ENCODE measurements at regions not wholly inside any gene's neighbourhood (a gene's known extent, or its start where the extent isn't known, plus 50 kb on each side); places are given as distances from the start of the nearest gene placed in this dataset.
"Not testable (repeated sequence)": the region's sequence is repeated elsewhere in the genome, so short reads cannot be mapped to it uniquely, and the experiment has no call there.

DNA sequence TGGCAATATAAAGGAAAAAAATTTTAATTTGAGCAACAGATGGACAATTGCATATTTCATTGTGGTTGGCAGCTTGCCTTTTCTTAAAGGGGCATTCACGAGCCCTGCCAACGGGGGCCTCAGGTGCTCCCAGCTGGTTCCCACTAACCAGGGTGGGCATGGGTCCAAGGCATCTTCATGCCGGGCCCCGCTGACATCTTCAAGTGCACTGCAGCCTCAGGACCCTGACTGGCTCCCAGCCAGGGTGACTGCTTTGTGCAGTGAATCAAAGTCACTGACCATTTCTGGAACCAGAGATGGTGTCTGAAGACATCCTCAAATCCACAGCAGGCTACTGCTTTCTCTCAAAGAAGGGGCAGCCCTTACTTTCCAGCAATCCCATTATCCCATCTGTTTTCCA lies 275.2 kb upstream of the MGMT start:
- H3K9ac ChIP-seq (ENCODE audit: low read length) = no peak overlapping the region
- H3K36me3 ChIP-seq (ENCODE audit: insufficient read depth, low read length) = no peaks in the 10 kb centered on the region
- no peaks in the 10 kb centered on the region for H3K9me3 ChIP-seq (ENCODE audit: low read length)
- H3K27me3 ChIP-seq (ENCODE audit: control insufficient read depth in 1 of 2, insufficient read depth in 2 of 2, low read length in 2 of 2) = no peaks in the 10 kb centered on the region
- no peak overlapping the region for H3K27ac ChIP-seq (ENCODE audit: low read depth, low read length)
- H3K4me3 ChIP-seq (ENCODE audit: low read depth in 1 of 2, low read length in 2 of 2) = no peak overlapping the region
- H3K4me1 ChIP-seq (ENCODE audit: insufficient read depth, low read length) = peaks cover 16% of the 10 kb centered on the region

DNA sequence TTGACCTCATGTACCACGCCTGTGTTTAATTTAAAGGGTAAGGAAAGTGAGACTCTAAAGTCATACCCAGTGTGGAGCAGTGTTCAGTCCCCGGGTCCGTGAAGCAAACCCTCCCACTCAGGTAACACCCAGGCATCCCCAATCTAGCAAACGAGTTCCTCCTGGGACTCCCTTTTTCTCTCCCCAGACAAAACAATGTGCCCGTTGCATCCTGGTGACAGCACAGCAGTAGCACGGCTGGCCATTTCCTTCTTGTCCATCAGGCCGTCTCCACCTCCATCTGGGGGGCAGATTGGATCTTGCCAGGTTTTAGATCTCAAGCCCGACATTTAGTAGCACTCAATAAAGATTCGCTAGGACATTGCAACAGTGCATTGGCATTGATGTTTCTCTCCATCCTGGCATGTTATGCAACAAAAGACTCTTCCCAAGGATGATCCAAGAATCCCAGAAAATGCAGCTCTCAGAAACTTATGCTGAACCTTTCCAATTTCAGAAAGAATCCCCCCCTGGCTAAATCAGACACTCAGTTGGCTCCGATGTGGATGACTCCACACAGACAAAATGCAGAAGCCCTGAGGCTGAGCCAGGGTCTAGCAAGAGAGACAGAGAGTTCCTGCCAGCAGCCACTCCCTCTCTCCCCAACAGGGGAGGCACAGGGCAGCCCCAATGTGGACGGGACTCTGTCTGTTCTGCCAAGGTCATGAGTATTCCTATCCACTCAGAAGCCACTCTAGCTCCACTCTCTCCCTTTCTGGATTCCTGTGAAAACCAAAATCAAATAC lies 274.5 kb upstream of the MGMT start:
- H3K4me1 ChIP-seq (ENCODE audit: insufficient read depth, low read length) = peaks cover 16% of the 10 kb centered on the region
- no peaks in the 10 kb centered on the region for H3K27me3 ChIP-seq (ENCODE audit: control insufficient read depth in 1 of 2, insufficient read depth in 2 of 2, low read length in 2 of 2)
- H3K9me3 ChIP-seq (ENCODE audit: low read length) = no peaks in the 10 kb centered on the region
- H3K27ac ChIP-seq (ENCODE audit: low read depth, low read length) = no peak overlapping the region
- no peak overlapping the region for H3K4me3 ChIP-seq (ENCODE audit: low read depth in 1 of 2, low read length in 2 of 2)
- H3K36me3 ChIP-seq (ENCODE audit: insufficient read depth, low read length) = no peaks in the 10 kb centered on the region
- H3K9ac ChIP-seq (ENCODE audit: low read length) = no peak overlapping the region

- Histone ChIP-seq H3K9me3 (ENCODE audit: low read length) (no peaks in the 10 kb centered on the region), H3K9ac (ENCODE audit: low read length) (no peak overlapping the region), H3K4me3 (ENCODE audit: low read depth in 1 of 2, low read length in 2 of 2) (no peak overlapping the region), H3K27me3 (ENCODE audit: control insufficient read depth in 1 of 2, insufficient read depth in 2 of 2, low read length in 2 of 2) (no peaks in the 10 kb centered on the region), H3K36me3 (ENCODE audit: insufficient read depth, low read length) (no peaks in the 10 kb centered on the region), H3K4me1 (ENCODE audit: insufficient read depth, low read length) (peaks cover 16% of the 10 kb centered on the region), H3K27ac (ENCODE audit: low read depth, low read length) (no peak overlapping the region)
These were observed 273.9 kb upstream of the MGMT start for GRCh38 chr10:129193148-129193547.

- Histone ChIP-seq H3K27ac (ENCODE audit: low read depth, low read length) (no peak overlapping the region), H3K27me3 (ENCODE audit: control insufficient read depth in 1 of 2, insufficient read depth in 2 of 2, low read length in 2 of 2) (no peaks in the 10 kb centered on the region), H3K9me3 (ENCODE audit: low read length) (no peaks in the 10 kb centered on the region), H3K4me3 (ENCODE audit: low read depth in 1 of 2, low read length in 2 of 2) (no peak overlapping the region), H3K9ac (ENCODE audit: low read length) (no peak overlapping the region), H3K4me1 (ENCODE audit: insufficient read depth, low read length) (peaks cover 16% of the 10 kb centered on the region), H3K36me3 (ENCODE audit: insufficient read depth, low read length) (no peaks in the 10 kb centered on the region)
These were observed 272.7 kb upstream of the MGMT start for GRCh38 chr10:129194181-129194870.

GRCh38 chr10:129199826-129200225 lies 267.2 kb upstream of the MGMT start:
- Histone ChIP-seq H3K27ac (ENCODE audit: low read depth, low read length) (no peak overlapping the region), H3K36me3 (ENCODE audit: insufficient read depth, low read length) (no peaks in the 10 kb centered on the region), H3K9ac (ENCODE audit: low read length) (no peak overlapping the region), H3K9me3 (ENCODE audit: low read length) (no peaks in the 10 kb centered on the region), H3K4me3 (ENCODE audit: low read depth in 1 of 2, low read length in 2 of 2) (no peak overlapping the region), H3K4me1 (ENCODE audit: insufficient read depth, low read length) (no peaks in the 10 kb centered on the region), H3K27me3 (ENCODE audit: control insufficient read depth in 1 of 2, insufficient read depth in 2 of 2, low read length in 2 of 2) (no peaks in the 10 kb centered on the region)

GRCh38 chr10:129203819-129204218 lies 263.2 kb upstream of the MGMT start:
- H3K9me3 ChIP-seq (ENCODE audit: low read length) = no peaks in the 10 kb centered on the region
- H3K9ac ChIP-seq (ENCODE audit: low read length) = no peak overlapping the region
- H3K27ac ChIP-seq (ENCODE audit: low read depth, low read length) = no peak overlapping the region
- no peak overlapping the region for H3K4me3 ChIP-seq (ENCODE audit: low read depth in 1 of 2, low read length in 2 of 2)
- no peaks in the 10 kb centered on the region for H3K27me3 ChIP-seq (ENCODE audit: control insufficient read depth in 1 of 2, insufficient read depth in 2 of 2, low read length in 2 of 2)
- no peaks in the 10 kb centered on the region for H3K36me3 ChIP-seq (ENCODE audit: insufficient read depth, low read length)
- peaks cover 3% of the 10 kb centered on the region for H3K4me1 ChIP-seq (ENCODE audit: insufficient read depth, low read length)

GRCh38 chr10:129207297-129207696 lies 259.7 kb upstream of the MGMT start:
- Histone ChIP-seq H3K9me3 (ENCODE audit: low read length) (no peaks in the 10 kb centered on the region), H3K9ac (ENCODE audit: low read length) (no peak overlapping the region), H3K27ac (ENCODE audit: low read depth, low read length) (no peak overlapping the region), H3K27me3 (ENCODE audit: control insufficient read depth in 1 of 2, insufficient read depth in 2 of 2, low read length in 2 of 2) (no peaks in the 10 kb centered on the region), H3K4me1 (ENCODE audit: insufficient read depth, low read length) (peaks cover 3% of the 10 kb centered on the region), H3K36me3 (ENCODE audit: insufficient read depth, low read length) (no peaks in the 10 kb centered on the region), H3K4me3 (ENCODE audit: low read depth in 1 of 2, low read length in 2 of 2) (no peak overlapping the region)

DNA sequence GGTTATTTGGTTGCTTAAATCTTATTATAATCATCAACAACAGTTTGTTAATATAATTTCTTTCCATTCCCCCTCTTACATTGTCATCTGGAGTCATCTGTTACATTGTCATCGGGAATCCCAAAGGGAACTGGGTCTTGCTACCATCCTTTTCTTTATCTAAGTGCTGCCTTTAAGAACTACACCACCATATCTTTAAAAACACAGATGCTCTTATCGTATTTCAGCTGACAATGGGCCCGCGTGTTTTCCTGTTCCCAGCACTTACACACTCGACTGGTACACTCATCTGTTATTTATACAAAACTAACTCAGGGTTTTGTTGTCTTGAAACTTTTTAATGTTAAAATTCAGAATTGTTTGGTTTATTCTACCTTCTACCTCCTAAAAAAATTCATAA lies 256.2 kb upstream of the MGMT start:
- Histone ChIP-seq H3K4me1 (ENCODE audit: insufficient read depth, low read length) (peaks cover 3% of the 10 kb centered on the region), H3K27ac (ENCODE audit: low read depth, low read length) (no peak overlapping the region), H3K4me3 (ENCODE audit: low read depth in 1 of 2, low read length in 2 of 2) (no peak overlapping the region), H3K9me3 (ENCODE audit: low read length) (no peaks in the 10 kb centered on the region), H3K9ac (ENCODE audit: low read length) (no peak overlapping the region), H3K27me3 (ENCODE audit: control insufficient read depth in 1 of 2, insufficient read depth in 2 of 2, low read length in 2 of 2) (no peaks in the 10 kb centered on the region), H3K36me3 (ENCODE audit: insufficient read depth, low read length) (no peaks in the 10 kb centered on the region)

DNA sequence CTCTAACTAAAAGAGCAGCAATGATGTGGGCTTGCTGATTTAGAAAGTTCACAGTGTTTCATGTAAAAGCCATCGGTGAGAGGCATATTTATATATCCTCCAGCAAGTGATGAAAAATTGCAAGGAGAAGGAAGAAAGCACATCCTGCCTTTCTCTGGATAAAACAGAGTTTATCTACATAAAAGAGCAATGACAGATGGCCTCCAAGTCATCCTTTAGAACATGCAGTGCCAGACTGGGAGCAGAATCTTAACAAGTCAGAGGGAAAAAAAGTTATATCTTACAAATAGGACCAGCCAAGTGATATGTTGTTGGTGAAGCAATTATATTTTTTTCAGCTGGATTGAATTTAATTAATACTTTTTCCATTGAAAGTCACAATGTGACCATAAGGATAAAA lies 253.8 kb upstream of the MGMT start:
- Histone ChIP-seq H3K27me3 (ENCODE audit: control insufficient read depth in 1 of 2, insufficient read depth in 2 of 2, low read length in 2 of 2) (no peaks in the 10 kb centered on the region), H3K27ac (ENCODE audit: low read depth, low read length) (no peak overlapping the region), H3K9ac (ENCODE audit: low read length) (no peak overlapping the region), H3K4me3 (ENCODE audit: low read depth in 1 of 2, low read length in 2 of 2) (no peak overlapping the region), H3K9me3 (ENCODE audit: low read length) (no peaks in the 10 kb centered on the region), H3K36me3 (ENCODE audit: insufficient read depth, low read length) (no peaks in the 10 kb centered on the region), H3K4me1 (ENCODE audit: insufficient read depth, low read length) (no peaks in the 10 kb centered on the region)

DNA sequence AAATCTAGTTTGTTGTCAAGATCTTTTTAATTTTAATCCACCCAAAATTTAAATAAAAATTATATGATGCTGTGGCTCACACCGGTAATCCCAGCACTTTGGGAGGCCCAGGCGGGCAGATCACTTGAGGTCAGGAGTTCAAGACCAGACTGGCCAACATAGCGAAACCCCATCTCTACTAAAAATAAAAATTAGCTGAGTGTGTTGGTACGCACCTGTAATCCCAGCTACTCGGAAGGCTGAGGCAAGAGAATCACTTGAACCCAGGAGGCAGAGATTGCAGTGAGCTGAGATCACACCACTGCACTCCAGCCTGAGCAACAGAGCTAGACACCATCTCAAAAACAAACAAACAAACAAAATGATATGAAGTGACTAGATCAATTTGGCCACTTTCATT lies 253.0 kb upstream of the MGMT start:
- not testable (repeated sequence) for H3K9me3 ChIP-seq (ENCODE audit: low read length); H3K4me1 ChIP-seq (ENCODE audit: insufficient read depth, low read length); H3K27ac ChIP-seq (ENCODE audit: low read depth, low read length); H3K36me3 ChIP-seq (ENCODE audit: insufficient read depth, low read length); H3K27me3 ChIP-seq (ENCODE audit: control insufficient read depth in 1 of 2, insufficient read depth in 2 of 2, low read length in 2 of 2); H3K4me3 ChIP-seq (ENCODE audit: low read depth in 1 of 2, low read length in 2 of 2); H3K9ac ChIP-seq (ENCODE audit: low read length)

DNA sequence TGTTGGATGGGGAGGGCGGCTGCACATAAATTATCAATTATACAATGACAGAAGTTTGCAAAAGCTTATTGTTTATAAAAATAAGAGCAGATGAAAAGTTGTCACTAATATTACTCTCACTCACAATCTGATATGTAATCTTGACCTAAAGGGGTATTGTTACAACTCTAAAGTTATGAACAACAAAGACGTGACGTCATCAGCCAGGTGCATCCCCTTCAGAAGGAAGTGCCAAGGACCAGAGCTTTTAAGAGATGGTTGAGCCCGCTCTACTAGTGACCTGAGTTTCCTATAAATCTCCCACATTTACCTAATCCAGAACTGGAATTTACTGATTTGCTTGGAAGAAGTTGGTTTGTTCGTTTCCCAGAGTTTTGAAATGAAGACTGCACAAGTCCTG lies 247.7 kb upstream of the MGMT start:
- H3K9ac ChIP-seq (ENCODE audit: low read length) = no peak overlapping the region
- H3K36me3 ChIP-seq (ENCODE audit: insufficient read depth, low read length) = no peaks in the 10 kb centered on the region
- no peak overlapping the region for H3K4me3 ChIP-seq (ENCODE audit: low read depth in 1 of 2, low read length in 2 of 2)
- H3K27me3 ChIP-seq (ENCODE audit: control insufficient read depth in 1 of 2, insufficient read depth in 2 of 2, low read length in 2 of 2) = no peaks in the 10 kb centered on the region
- no peaks in the 10 kb centered on the region for H3K4me1 ChIP-seq (ENCODE audit: insufficient read depth, low read length)
- no peaks in the 10 kb centered on the region for H3K9me3 ChIP-seq (ENCODE audit: low read length)
- H3K27ac ChIP-seq (ENCODE audit: low read depth, low read length) = no peak overlapping the region

- no peaks in the 10 kb centered on the region for H3K9me3 ChIP-seq (ENCODE audit: low read length)
- H3K27ac ChIP-seq (ENCODE audit: low read depth, low read length) = no peak overlapping the region
- H3K4me1 ChIP-seq (ENCODE audit: insufficient read depth, low read length) = no peaks in the 10 kb centered on the region
- H3K27me3 ChIP-seq (ENCODE audit: control insufficient read depth in 1 of 2, insufficient read depth in 2 of 2, low read length in 2 of 2) = no peaks in the 10 kb centered on the region
- no peaks in the 10 kb centered on the region for H3K36me3 ChIP-seq (ENCODE audit: insufficient read depth, low read length)
- H3K9ac ChIP-seq (ENCODE audit: low read length) = no peak overlapping the region
- no peak overlapping the region for H3K4me3 ChIP-seq (ENCODE audit: low read depth in 1 of 2, low read length in 2 of 2)
These were observed 244.6 kb upstream of the MGMT start for GRCh38 chr10:129222436-129222835.

All from muscle layer of colon (tissue), 2 donors.